AG20443 (cell line): ENCODE measurements at regions not wholly inside any gene's neighbourhood (a gene's known extent, or its start where the extent isn't known, plus 50 kb on each side); places are given as distances from the start of the nearest gene placed in this dataset.
"Not testable (repeated sequence)": the region's sequence is repeated elsewhere in the genome, so short reads cannot be mapped to it uniquely, and the experiment has no call there.

Experiments used
- DNase-seq: peaks from one replicate; pipeline ENCODE4 v3.0.0; 2012; ENCODE audit warnings: low spot score, mixed read lengths

- no peak for DNase-seq
Measured at GRCh38 chr14:54256156-54256555, 140.7 kb upstream of the CDKN3 start.

- DNase-seq = no peak
Measured at GRCh38 chr14:54257424-54257823, 139.4 kb upstream of the CDKN3 start.

- no peak for DNase-seq
Measured at GRCh38 chr14:54258382-54258781, 138.4 kb upstream of the CDKN3 start.

GRCh38 chr14:54259821-54260220 lies 137.0 kb upstream of the CDKN3 start:
- no peak for DNase-seq

GRCh38 chr14:54261283-54261682 lies 135.5 kb upstream of the CDKN3 start:
- no peak for DNase-seq

- DNase-seq = not testable (repeated sequence)
Measured at GRCh38 chr14:54266616-54267015, 130.2 kb upstream of the CDKN3 start.

- no peak for DNase-seq
Measured at GRCh38 chr14:54267172-54267571, 129.6 kb upstream of the CDKN3 start.

GRCh38 chr14:54275997-54276725 lies 120.6 kb upstream of the CDKN3 start:
- no peak for DNase-seq

GRCh38 chr14:54278087-54278486 lies 118.7 kb upstream of the CDKN3 start:
- no peak for DNase-seq

GRCh38 chr14:54278665-54279295 lies 118.0 kb upstream of the CDKN3 start:
- DNase-seq = no peak

- no peak for DNase-seq
Measured at GRCh38 chr14:54282849-54283248, 114.0 kb upstream of the CDKN3 start.

- no peak for DNase-seq
Measured at GRCh38 chr14:54285030-54285429, 111.8 kb upstream of the CDKN3 start.

GRCh38 chr14:54291491-54292191 lies 105.2 kb upstream of the CDKN3 start:
- no peak for DNase-seq

- no peak for DNase-seq
Measured at GRCh38 chr14:54294802-54295201, 102.0 kb upstream of the CDKN3 start.

GRCh38 chr14:54299410-54300363 lies 97.1 kb upstream of the CDKN3 start:
- DNase-seq = no peak

GRCh38 chr14:54300881-54301280 lies 95.9 kb upstream of the CDKN3 start:
- no peak for DNase-seq

GRCh38 chr14:54301359-54301758 lies 95.4 kb upstream of the CDKN3 start:
- no peak for DNase-seq

- no peak for DNase-seq
Measured at GRCh38 chr14:54306806-54307205, 90.0 kb upstream of the CDKN3 start.

- no peak for DNase-seq
Measured at GRCh38 chr14:54309615-54310014, 87.2 kb upstream of the CDKN3 start.

GRCh38 chr14:54310151-54310850 lies 86.5 kb upstream of the CDKN3 start:
- no peak for DNase-seq

GRCh38 chr14:54310851-54311228 lies 86.0 kb upstream of the CDKN3 start:
- DNase-seq = no peak
